ENCODE measurements at regions not wholly inside any gene's neighbourhood (a gene's known extent, or its start where the extent isn't known, plus 50 kb on each side); places are given as distances from the start of the nearest gene placed in this dataset.
"Not testable (repeated sequence)": the region's sequence is repeated elsewhere in the genome, so short reads cannot be mapped to it uniquely, and the experiment has no call there.

- DNase-seq (ENCODE audit: low spot score), result peak; percentile 53
Observed at GRCh38 chr15:62270216-62270921, 105.3 kb upstream of the C2CD4B start.

GRCh38 chr15:62272290-62272689, 107.2 kb upstream of the C2CD4B start:
- DNase-seq (ENCODE audit: low spot score), result no peak

- no peak for DNase-seq (ENCODE audit: low spot score)
Observed at GRCh38 chr15:62275831-62276230, 110.7 kb upstream of the C2CD4B start.

- no peak for DNase-seq (ENCODE audit: low spot score)
Observed at GRCh38 chr15:62277816-62278394, 112.8 kb upstream of the C2CD4B start.

GRCh38 chr15:62278534-62278933, 113.4 kb upstream of the C2CD4B start:
- DNase-seq (ENCODE audit: low spot score), result no peak

GRCh38 chr15:62279041-62279440, 114.0 kb upstream of the C2CD4B start:
- no peak for DNase-seq (ENCODE audit: low spot score)

- no peak for DNase-seq (ENCODE audit: low spot score)
Observed at GRCh38 chr15:62280625-62281024, 115.5 kb upstream of the C2CD4B start.

- DNase-seq (ENCODE audit: low spot score), result not testable (repeated sequence)
Observed at GRCh38 chr15:62281801-62282200, 116.7 kb upstream of the C2CD4B start.

- DNase-seq (ENCODE audit: low spot score), result no peak
Observed at GRCh38 chr15:62287066-62287857, 122.2 kb upstream of the C2CD4B start.

- DNase-seq (ENCODE audit: low spot score), result no peak
Observed at GRCh38 chr15:62288361-62289017, 123.4 kb upstream of the C2CD4B start.

- no peak for DNase-seq (ENCODE audit: low spot score)
Observed at GRCh38 chr15:62291262-62291661, 126.2 kb upstream of the C2CD4B start.

- no peak for DNase-seq (ENCODE audit: low spot score)
Observed at GRCh38 chr15:62296756-62297507, 131.8 kb upstream of the C2CD4B start.

GRCh38 chr15:62297522-62297921, 132.4 kb upstream of the C2CD4B start:
- no peak for DNase-seq (ENCODE audit: low spot score)

GRCh38 chr15:62297933-62298332, 132.8 kb upstream of the C2CD4B start:
- DNase-seq (ENCODE audit: low spot score), result no peak

GRCh38 chr15:62298811-62299210, 133.7 kb upstream of the C2CD4B start:
- no peak for DNase-seq (ENCODE audit: low spot score)

GRCh38 chr15:62299541-62299940, 134.5 kb upstream of the C2CD4B start:
- DNase-seq (ENCODE audit: low spot score), result no peak

GRCh38 chr15:62301993-62302675, 137.0 kb upstream of the C2CD4B start:
- no peak for DNase-seq (ENCODE audit: low spot score)

GRCh38 chr15:62306851-62307504, 141.9 kb upstream of the C2CD4B start:
- no peak for DNase-seq (ENCODE audit: low spot score)

- DNase-seq (ENCODE audit: low spot score), result no peak
Observed at GRCh38 chr15:62307551-62307950, 142.5 kb upstream of the C2CD4B start.
